ENCODE measurements at regions not wholly inside any gene's neighbourhood (a gene's known extent, or its start where the extent isn't known, plus 50 kb on each side); places are given as distances from the start of the nearest gene placed in this dataset.

DNA sequence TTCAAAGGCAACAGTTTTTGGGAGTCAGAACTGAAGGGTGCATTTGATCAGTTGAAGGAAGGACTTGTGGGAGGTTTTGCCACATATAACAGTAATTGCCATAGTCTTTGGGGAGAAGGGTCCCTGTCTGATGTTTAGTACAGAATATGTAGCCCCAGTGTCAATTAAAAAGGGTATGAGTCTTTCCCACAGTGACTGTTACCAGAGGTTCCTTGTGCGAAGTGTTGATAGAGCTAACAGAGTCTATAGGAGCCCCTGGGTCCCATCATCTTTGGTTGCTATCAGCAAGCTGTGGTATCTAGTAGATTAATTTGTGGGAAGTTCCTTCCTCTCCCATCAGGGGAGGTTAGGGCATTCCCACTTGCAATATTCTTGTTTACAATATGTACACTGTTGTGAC is 329.2 kb downstream of the PTPRU start:
- peaks cover 11% of the 10 kb centered on the region for H3K9me3 Mint-ChIP-seq (ENCODE audit: unreplicated experiment)
- H3K4me3 Mint-ChIP-seq (ENCODE audit: unreplicated experiment): no peak overlapping the region
- Histone ChIP-seq H3K36me3 (ENCODE audit: insufficient read depth, low read length) (no peaks in the 10 kb centered on the region), H3K4me2 (ENCODE audit: low read length) (no peak overlapping the region), H2AFZ (ENCODE audit: low read depth, low read length) (no peak overlapping the region), H3K27ac (ENCODE audit: low read depth, low read length) (no peak overlapping the region), H3K9me3 (ENCODE audit: insufficient read depth, low read depth, low read length) (peaks cover 17% of the 10 kb centered on the region), H3K27me3 (ENCODE audit: insufficient read depth, low read length) (no peaks in the 10 kb centered on the region), H3K9ac (ENCODE audit: low read length) (no peak overlapping the region), H3K4me3 (ENCODE audit: insufficient read depth, low read depth, low read length) (no peak overlapping the region), H3K79me2 (ENCODE audit: insufficient read depth, low read length) (no peaks in the 10 kb centered on the region), H3K4me1 (ENCODE audit: insufficient read depth, low read length) (peaks cover 5% of the 10 kb centered on the region), H4K20me1 (ENCODE audit: insufficient read depth, low read length) (no peaks in the 10 kb centered on the region)
- peaks cover 12% of the 10 kb centered on the region for H3K4me1 Mint-ChIP-seq (ENCODE audit: low read depth, unreplicated experiment)
- TF ChIP-seq CTCF (IDR thresholded peaks at IDR 0.05; ENCODE audit: insufficient read depth, low read depth, low read length): no peak
- no peak for TF ChIP-seq EZH2 (IDR thresholded peaks at IDR 0.05; ENCODE audit: insufficient read depth, low read length)
- no peak overlapping the region for H3K27ac Mint-ChIP-seq (ENCODE audit: unreplicated experiment)
- FAIRE-seq (no peak), DNase-seq (ENCODE audit: low read depth) (no peak)
- H3K27me3 Mint-ChIP-seq (ENCODE audit: low read depth, unreplicated experiment): no peaks in the 10 kb centered on the region
- peaks cover 1% of the 10 kb centered on the region for H3K36me3 Mint-ChIP-seq (ENCODE audit: low read depth, unreplicated experiment)

- no peak overlapping the region for H3K27ac ChIP-seq (ENCODE audit: low read depth, low read length)
- no peaks in the 10 kb centered on the region for H3K36me3 ChIP-seq (ENCODE audit: insufficient read depth, low read length)
- no peaks in the 10 kb centered on the region for H3K4me1 ChIP-seq (ENCODE audit: insufficient read depth, low read length)
- no peak overlapping the region for H3K4me2 ChIP-seq (ENCODE audit: low read length)
- no peaks in the 10 kb centered on the region for H3K27me3 ChIP-seq (ENCODE audit: insufficient read depth, low read length)
- Mint-ChIP-seq H3K4me3 (ENCODE audit: unreplicated experiment) (no peak overlapping the region), H3K27me3 (ENCODE audit: low read depth, unreplicated experiment) (peaks cover 9% of the 10 kb centered on the region), H3K9me3 (ENCODE audit: unreplicated experiment) (peaks cover 11% of the 10 kb centered on the region), H3K4me1 (ENCODE audit: low read depth, unreplicated experiment) (peaks cover 4% of the 10 kb centered on the region), H3K27ac (ENCODE audit: unreplicated experiment) (no peak overlapping the region), H3K36me3 (ENCODE audit: low read depth, unreplicated experiment) (peaks cover 1% of the 10 kb centered on the region)
- DNase-seq (ENCODE audit: low read depth): peak; percentile 29
- no peaks in the 10 kb centered on the region for H3K79me2 ChIP-seq (ENCODE audit: insufficient read depth, low read length)
- H3K9ac ChIP-seq (ENCODE audit: low read length): no peak overlapping the region
- FAIRE-seq: no peak
- no peak overlapping the region for H3K4me3 ChIP-seq (ENCODE audit: insufficient read depth, low read depth, low read length)
- no peak overlapping the region for H2AFZ ChIP-seq (ENCODE audit: low read depth, low read length)
- H4K20me1 ChIP-seq (ENCODE audit: insufficient read depth, low read length): no peaks in the 10 kb centered on the region
- H3K9me3 ChIP-seq (ENCODE audit: insufficient read depth, low read depth, low read length): peaks cover 17% of the 10 kb centered on the region
- TF ChIP-seq EZH2 (IDR thresholded peaks at IDR 0.05; ENCODE audit: insufficient read depth, low read length) (no peak), CTCF (IDR thresholded peaks at IDR 0.05; ENCODE audit: insufficient read depth, low read depth, low read length) (no peak)
These were observed 327.2 kb downstream of the PTPRU start for GRCh38 chr1:29563571-29563970.

- Histone ChIP-seq H3K36me3 (ENCODE audit: insufficient read depth, low read length) (no peaks in the 10 kb centered on the region), H3K27ac (ENCODE audit: low read depth, low read length) (no peak overlapping the region), H3K4me2 (ENCODE audit: low read length) (no peak overlapping the region), H3K9me3 (ENCODE audit: insufficient read depth, low read depth, low read length) (peaks cover 15% of the 10 kb centered on the region), H3K4me3 (ENCODE audit: insufficient read depth, low read depth, low read length) (no peak overlapping the region), H4K20me1 (ENCODE audit: insufficient read depth, low read length) (no peaks in the 10 kb centered on the region), H3K79me2 (ENCODE audit: insufficient read depth, low read length) (no peaks in the 10 kb centered on the region), H3K4me1 (ENCODE audit: insufficient read depth, low read length) (no peaks in the 10 kb centered on the region), H3K9ac (ENCODE audit: low read length) (no peak overlapping the region), H2AFZ (ENCODE audit: low read depth, low read length) (no peak overlapping the region), H3K27me3 (ENCODE audit: insufficient read depth, low read length) (no peaks in the 10 kb centered on the region)
- no peak overlapping the region for H3K27ac Mint-ChIP-seq (ENCODE audit: unreplicated experiment)
- TF ChIP-seq CTCF (IDR thresholded peaks at IDR 0.05; ENCODE audit: insufficient read depth, low read depth, low read length): no peak
- TF ChIP-seq EZH2 (IDR thresholded peaks at IDR 0.05; ENCODE audit: insufficient read depth, low read length): no peak
- FAIRE-seq (no peak), DNase-seq (ENCODE audit: low read depth) (no peak)
- peaks cover 11% of the 10 kb centered on the region for H3K9me3 Mint-ChIP-seq (ENCODE audit: unreplicated experiment)
- peaks cover 1% of the 10 kb centered on the region for H3K36me3 Mint-ChIP-seq (ENCODE audit: low read depth, unreplicated experiment)
- H3K4me1 Mint-ChIP-seq (ENCODE audit: low read depth, unreplicated experiment): peaks cover 4% of the 10 kb centered on the region
- no peak overlapping the region for H3K4me3 Mint-ChIP-seq (ENCODE audit: unreplicated experiment)
- H3K27me3 Mint-ChIP-seq (ENCODE audit: low read depth, unreplicated experiment): peaks cover 11% of the 10 kb centered on the region
These were observed 326.8 kb downstream of the PTPRU start for GRCh38 chr1:29563092-29563491.
